Hepatic stellate cell (primary cell): ENCODE measurements at regions not wholly inside any gene's neighbourhood (a gene's known extent, or its start where the extent isn't known, plus 50 kb on each side); places are given as distances from the start of the nearest gene placed in this dataset.

Experiments
- DNase-seq: peaks from one replicate; pipeline ENCODE4 v3.0.0; 2011; ENCODE audit warnings: low spot score

- no peak for DNase-seq
These were observed 530.6 kb upstream of the MGMT start for GRCh38 chr10:128936392-128936791.

- DNase-seq = no peak
These were observed 528.5 kb upstream of the MGMT start for GRCh38 chr10:128938558-128938957.

GRCh38 chr10:128940081-128940480, 527.0 kb upstream of the MGMT start:
- DNase-seq = no peak

- no peak for DNase-seq
These were observed 523.9 kb upstream of the MGMT start for GRCh38 chr10:128943111-128943510.

- no peak for DNase-seq
These were observed 521.6 kb upstream of the MGMT start for GRCh38 chr10:128945398-128945797.

- no peak for DNase-seq
These were observed 516.7 kb upstream of the MGMT start for GRCh38 chr10:128950159-128950915.

- DNase-seq = no peak
These were observed 516.1 kb upstream of the MGMT start for GRCh38 chr10:128950916-128951275.

GRCh38 chr10:128952856-128953255, 514.2 kb upstream of the MGMT start:
- no peak for DNase-seq

- DNase-seq = no peak
These were observed 510.9 kb upstream of the MGMT start for GRCh38 chr10:128956149-128956548.

GRCh38 chr10:128957221-128957620, 509.8 kb upstream of the MGMT start:
- no peak for DNase-seq

GRCh38 chr10:128958834-128959690, 508.0 kb upstream of the MGMT start:
- no peak for DNase-seq

GRCh38 chr10:128959746-128960145, 507.3 kb upstream of the MGMT start:
- no peak for DNase-seq

GRCh38 chr10:128960517-128960916, 506.5 kb upstream of the MGMT start:
- no peak for DNase-seq

GRCh38 chr10:128962182-128962581, 504.9 kb upstream of the MGMT start:
- DNase-seq = no peak

- DNase-seq = no peak
These were observed 503.6 kb upstream of the MGMT start for GRCh38 chr10:128963211-128964099.

- DNase-seq = no peak
These were observed 503.0 kb upstream of the MGMT start for GRCh38 chr10:128964100-128964403.

GRCh38 chr10:128967980-128968756, 498.9 kb upstream of the MGMT start:
- DNase-seq = no peak

- DNase-seq = no peak
These were observed 497.5 kb upstream of the MGMT start for GRCh38 chr10:128969551-128969950.

GRCh38 chr10:128971374-128972035, 495.5 kb upstream of the MGMT start:
- no peak for DNase-seq

- DNase-seq = no peak
These were observed 495.0 kb upstream of the MGMT start for GRCh38 chr10:128972036-128972405.

- no peak for DNase-seq
These were observed 493.8 kb upstream of the MGMT start for GRCh38 chr10:128973221-128973620.
